Panc1 (cell line): ENCODE measurements at regions not wholly inside any gene's neighbourhood (a gene's known extent, or its start where the extent isn't known, plus 50 kb on each side); places are given as distances from the start of the nearest gene placed in this dataset.

ENCODE experiments used
- ATAC-seq: fragments of 200-7000 bp; cut with Tn5 transposase; 2 replicates; pipeline ENCODE4 v1.9.1; 2020; ENCODE audit warnings: mild to moderate bottlenecking, moderate library complexity
- BruUV-seq: library from RNA; stranded (reverse); fragments of 400-500 nt; replicated peaks from 2 replicates; lab custom pipeline; 2021; lab: Mats Ljungman, UMichigan
- CTCF ChIA-PET: fragments of 300-600 bp; sonication (Branson Sonifier 250); formaldehyde crosslinking; loops from one replicate; lab custom pipeline; 2022; ENCODE audit warnings: antibody characterized with exemption; lab: Charles Lee
- POLR2A ChIA-PET: fragments of 300-600 bp; sonication (Branson Sonifier 250); formaldehyde crosslinking; loops from one replicate; lab custom pipeline; 2022; ENCODE audit warnings: antibody characterized with exemption; lab: Charles Lee
- DNase-seq: peaks from one replicate; pipeline ENCODE4 v3.0.0-alpha.2; 2010; ENCODE audit warnings: low read depth, low spot score
- H3K27ac ChIP-seq: 2 replicates; pipeline ENCODE4 v1.5.1; 2011; ENCODE audit warnings: mild to moderate bottlenecking, low read length, inconsistent platforms
- H3K27me3 ChIP-seq: fragments of 200-500 bp; sonication (Bioruptor generic); 2 replicates; pipeline ENCODE4 v1.6.0; 2014; ENCODE audit warnings: low read length, inconsistent platforms; ENCODE audit not compliant: control insufficient read depth, insufficient read depth
- H3K36me3 ChIP-seq: fragments of 200-500 bp; sonication (Bioruptor generic); 2 replicates; pipeline ENCODE4 v1.5.1; 2014; ENCODE audit warnings: inconsistent platforms, mild to moderate bottlenecking, low read length, moderate library complexity; ENCODE audit not compliant: control insufficient read depth, insufficient read depth
- H3K4me1 ChIP-seq: 2 replicates; pipeline ENCODE4 v1.5.1; 2011; ENCODE audit warnings: inconsistent platforms, mild to moderate bottlenecking, low read length, moderate library complexity; ENCODE audit not compliant: control insufficient read depth, insufficient read depth
- H3K4me3 ChIP-seq, 2 experiments: 2 replicates each; pipeline ENCODE4 v1.5.1; 2011 to 2012; ENCODE audit warnings: low read depth in 2 of 2, low read length in 2 of 2, mild to moderate bottlenecking in 2 of 2, inconsistent platforms in 1 of 2, moderate library complexity in 1 of 2
- H3K9me3 ChIP-seq: fragments of 200-500 bp; sonication (Bioruptor generic); 2 replicates; pipeline ENCODE4 v1.5.1; 2014; ENCODE audit warnings: low read depth, mild to moderate bottlenecking, inconsistent platforms, low read length, moderate library complexity; ENCODE audit not compliant: control insufficient read depth, insufficient read depth
- POLR2AphosphoS5 ChIP-seq: IDR thresholded peaks from 2 replicates; pipeline ENCODE4 v1.6.1; 2012; ENCODE audit warnings: mild to moderate bottlenecking, low read depth, low read length, moderate library complexity
- SIN3A ChIP-seq: IDR thresholded peaks from 2 replicates; pipeline ENCODE4 v1.6.1; 2012; ENCODE audit warnings: low read depth, mild to moderate bottlenecking, low read length, moderate library complexity, borderline replicate concordance; ENCODE audit not compliant: insufficient read depth
- TCF7L2 ChIP-seq: IDR thresholded peaks from 2 replicates; pipeline ENCODE4 v1.6.1; 2011; ENCODE audit warnings: mild to moderate bottlenecking, low read depth, low read length, inconsistent platforms
- in situ Hi-C: cut with HindIII; loops from 2 replicates; pipeline ENCODE4 v1.10.0; 2016; ENCODE audit warnings: low sequenced_read_pairs, low pct_unique_long_range_greater_than_20kb
- intact Hi-C: fragments of 100-400 bp; cut with micrococcal nuclease; formaldehyde crosslinking; loops from one replicate; pipeline ENCODE4 v1.10.0; 2022; ENCODE audit not compliant: unreplicated experiment
- TF ChIP-seq, protein P1 (sequence below): fragments of 450-650 bp; IDR thresholded peaks from 2 replicates; pipeline ENCODE4 v1.5.1; 2017; ENCODE audit warnings: mild to moderate bottlenecking
- TF ChIP-seq, protein P2 (sequence below), 2 experiments: IDR thresholded peaks; 2 replicates each; pipeline ENCODE4 v1.6.1; 2011 to 2012; ENCODE audit warnings: low read depth in 2 of 2, control low read depth in 1 of 2, low read length in 1 of 2, mild to moderate bottlenecking in 1 of 2, moderate library complexity in 1 of 2; ENCODE audit not compliant: insufficient read depth in 1 of 2

GRCh38 chr15:97688177-97688576 lies 272.3 kb upstream of the ARRDC4 start:
- CTCF ChIA-PET = no interaction called here
- intact Hi-C loops (no loop called here), in situ Hi-C loops (no loop called here)
- Histone ChIP-seq H3K36me3 (no peaks in the 10 kb centered on the region), H3K9me3 (no peaks in the 10 kb centered on the region), H3K27me3 (no peaks in the 10 kb centered on the region), H3K27ac (no peak overlapping the region), H3K4me3 (no peak overlapping the region), H3K4me1 (no peaks in the 10 kb centered on the region)
- BruUV-seq = no TSS peak
- DNase-seq (no peak), ATAC-seq (no peak)
- TF ChIP-seq, protein P1, sequence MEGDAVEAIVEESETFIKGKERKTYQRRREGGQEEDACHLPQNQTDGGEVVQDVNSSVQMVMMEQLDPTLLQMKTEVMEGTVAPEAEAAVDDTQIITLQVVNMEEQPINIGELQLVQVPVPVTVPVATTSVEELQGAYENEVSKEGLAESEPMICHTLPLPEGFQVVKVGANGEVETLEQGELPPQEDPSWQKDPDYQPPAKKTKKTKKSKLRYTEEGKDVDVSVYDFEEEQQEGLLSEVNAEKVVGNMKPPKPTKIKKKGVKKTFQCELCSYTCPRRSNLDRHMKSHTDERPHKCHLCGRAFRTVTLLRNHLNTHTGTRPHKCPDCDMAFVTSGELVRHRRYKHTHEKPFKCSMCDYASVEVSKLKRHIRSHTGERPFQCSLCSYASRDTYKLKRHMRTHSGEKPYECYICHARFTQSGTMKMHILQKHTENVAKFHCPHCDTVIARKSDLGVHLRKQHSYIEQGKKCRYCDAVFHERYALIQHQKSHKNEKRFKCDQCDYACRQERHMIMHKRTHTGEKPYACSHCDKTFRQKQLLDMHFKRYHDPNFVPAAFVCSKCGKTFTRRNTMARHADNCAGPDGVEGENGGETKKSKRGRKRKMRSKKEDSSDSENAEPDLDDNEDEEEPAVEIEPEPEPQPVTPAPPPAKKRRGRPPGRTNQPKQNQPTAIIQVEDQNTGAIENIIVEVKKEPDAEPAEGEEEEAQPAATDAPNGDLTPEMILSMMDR = no peak
- TF ChIP-seq SIN3A = no peak
- TF ChIP-seq, protein P2, sequence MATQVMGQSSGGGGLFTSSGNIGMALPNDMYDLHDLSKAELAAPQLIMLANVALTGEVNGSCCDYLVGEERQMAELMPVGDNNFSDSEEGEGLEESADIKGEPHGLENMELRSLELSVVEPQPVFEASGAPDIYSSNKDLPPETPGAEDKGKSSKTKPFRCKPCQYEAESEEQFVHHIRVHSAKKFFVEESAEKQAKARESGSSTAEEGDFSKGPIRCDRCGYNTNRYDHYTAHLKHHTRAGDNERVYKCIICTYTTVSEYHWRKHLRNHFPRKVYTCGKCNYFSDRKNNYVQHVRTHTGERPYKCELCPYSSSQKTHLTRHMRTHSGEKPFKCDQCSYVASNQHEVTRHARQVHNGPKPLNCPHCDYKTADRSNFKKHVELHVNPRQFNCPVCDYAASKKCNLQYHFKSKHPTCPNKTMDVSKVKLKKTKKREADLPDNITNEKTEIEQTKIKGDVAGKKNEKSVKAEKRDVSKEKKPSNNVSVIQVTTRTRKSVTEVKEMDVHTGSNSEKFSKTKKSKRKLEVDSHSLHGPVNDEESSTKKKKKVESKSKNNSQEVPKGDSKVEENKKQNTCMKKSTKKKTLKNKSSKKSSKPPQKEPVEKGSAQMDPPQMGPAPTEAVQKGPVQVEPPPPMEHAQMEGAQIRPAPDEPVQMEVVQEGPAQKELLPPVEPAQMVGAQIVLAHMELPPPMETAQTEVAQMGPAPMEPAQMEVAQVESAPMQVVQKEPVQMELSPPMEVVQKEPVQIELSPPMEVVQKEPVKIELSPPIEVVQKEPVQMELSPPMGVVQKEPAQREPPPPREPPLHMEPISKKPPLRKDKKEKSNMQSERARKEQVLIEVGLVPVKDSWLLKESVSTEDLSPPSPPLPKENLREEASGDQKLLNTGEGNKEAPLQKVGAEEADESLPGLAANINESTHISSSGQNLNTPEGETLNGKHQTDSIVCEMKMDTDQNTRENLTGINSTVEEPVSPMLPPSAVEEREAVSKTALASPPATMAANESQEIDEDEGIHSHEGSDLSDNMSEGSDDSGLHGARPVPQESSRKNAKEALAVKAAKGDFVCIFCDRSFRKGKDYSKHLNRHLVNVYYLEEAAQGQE (IDR thresholded peaks at IDR 0.05; ENCODE audit: insufficient read depth in 1 of 2, low read depth in 2 of 2, low read length in 1 of 2) = no peak
- no peak for TF ChIP-seq TCF7L2
- TF ChIP-seq POLR2AphosphoS5 = no peak
- POLR2A ChIA-PET = no interaction called here

- Histone ChIP-seq H3K27me3 (no peaks in the 10 kb centered on the region), H3K4me3 (no peak overlapping the region), H3K27ac (no peak overlapping the region), H3K36me3 (no peaks in the 10 kb centered on the region), H3K9me3 (no peaks in the 10 kb centered on the region), H3K4me1 (no peaks in the 10 kb centered on the region)
- BruUV-seq = no TSS peak
- TF ChIP-seq TCF7L2 (no peak), SIN3A (no peak), POLR2AphosphoS5 (no peak)
- TF ChIP-seq, protein P2 (IDR thresholded peaks at IDR 0.05; ENCODE audit: insufficient read depth in 1 of 2, low read depth in 2 of 2, low read length in 1 of 2) = no peak
- TF ChIP-seq, protein P1 = no peak
- ChIA-PET CTCF (no interaction called here), POLR2A (no interaction called here)
- DNase-seq = no peak
- in situ Hi-C loops (no loop called here), intact Hi-C loops (no loop called here)
- ATAC-seq = no peak
These were observed 271.6 kb upstream of the ARRDC4 start for GRCh38 chr15:97688886-97689285.
